Caco-2 (cell line): ENCODE measurements at regions not wholly inside any gene's neighbourhood (a gene's known extent, or its start where the extent isn't known, plus 50 kb on each side); places are given as distances from the start of the nearest gene placed in this dataset.

Experiments
- BruUV-seq: library from RNA; stranded (reverse); fragments of 400-500 nt; replicated peaks from 2 replicates; lab custom pipeline; 2021; lab: Mats Ljungman, UMichigan
- CTCF ChIA-PET: fragments of 300-600 bp; sonication (Branson Sonifier 250); formaldehyde crosslinking; loops from one replicate; lab custom pipeline; 2022; ENCODE audit warnings: antibody characterized with exemption; lab: Charles Lee
- POLR2A ChIA-PET: fragments of 300-600 bp; sonication (Branson Sonifier 250); formaldehyde crosslinking; loops from one replicate; lab custom pipeline; 2022; ENCODE audit warnings: antibody characterized with exemption; lab: Charles Lee
- DNase-seq, 2 experiments: peaks; one replicate each; pipeline versions ENCODE4 v3.0.0 to v3.0.0-alpha.2; 2020 to 2022
- H3K27me3 ChIP-seq: replicated peaks from 2 replicates; pipeline ENCODE4 v1.6.0; 2011; ENCODE audit warnings: low read length; ENCODE audit not compliant: control insufficient read depth, insufficient read depth
- H3K36me3 ChIP-seq: 2 replicates; pipeline ENCODE4 v1.5.1; 2011; ENCODE audit warnings: low read length; ENCODE audit not compliant: control insufficient read depth, insufficient read depth
- H3K4me1 ChIP-seq: fragments of 250-450 bp; sonication (Bioruptor Pico); 2 replicates; pipeline ENCODE4 v1.5.1; 2020; ENCODE audit warnings: mild to moderate bottlenecking
- H3K4me3 ChIP-seq: 2 replicates; pipeline ENCODE4 v1.5.1; 2011; ENCODE audit warnings: low read depth, mild to moderate bottlenecking, control low read depth, low read length
- H3K9me3 ChIP-seq: fragments of 250-450 bp; sonication (Bioruptor Pico); 2 replicates; pipeline ENCODE4 v1.5.1; 2020; ENCODE audit warnings: mild to moderate bottlenecking, moderate library complexity
- H3K27ac Mint-ChIP-seq: one replicate; pipeline ENCODE4 v1.8.0; 2022; ENCODE audit warnings: mixed read lengths; ENCODE audit not compliant: unreplicated experiment
- H3K27me3 Mint-ChIP-seq: one replicate; pipeline ENCODE4 v1.8.0; 2022; ENCODE audit warnings: mixed read lengths; ENCODE audit not compliant: insufficient read depth, unreplicated experiment
- H3K36me3 Mint-ChIP-seq: one replicate; pipeline ENCODE4 v1.8.0; 2022; ENCODE audit warnings: mild to moderate bottlenecking, mixed read lengths; ENCODE audit not compliant: insufficient read depth, unreplicated experiment
- H3K4me1 Mint-ChIP-seq: one replicate; pipeline ENCODE4 v1.8.0; 2022; ENCODE audit warnings: low read depth, mixed read lengths; ENCODE audit not compliant: unreplicated experiment
- H3K4me3 Mint-ChIP-seq: one replicate; pipeline ENCODE4 v1.8.0; 2022; ENCODE audit warnings: mild to moderate bottlenecking, moderate library complexity, mixed read lengths; ENCODE audit not compliant: unreplicated experiment
- H3K9me3 Mint-ChIP-seq: one replicate; pipeline ENCODE4 v1.8.0; 2022; ENCODE audit warnings: mixed read lengths; ENCODE audit not compliant: unreplicated experiment
- intact Hi-C: fragments of 100-400 bp; cut with micrococcal nuclease; formaldehyde crosslinking; loops from one replicate; pipeline ENCODE4 v1.10.0; 2022; ENCODE audit not compliant: unreplicated experiment
- TF ChIP-seq, protein P1 (sequence below), 2 experiments: fragments of 200-600 bp in 1 of 2; IDR thresholded peaks; 1 replicate in 1 of 2; 2 replicates in 1 of 2; pipeline versions ENCODE4 v1.5.1 to v1.8.0; 2011 to 2022; ENCODE audit warnings: antibody characterized with exemption in 1 of 2, control low read depth in 1 of 2, inconsistent platforms in 1 of 2, low read depth in 1 of 2, low read length in 1 of 2, mild to moderate bottlenecking in 1 of 2, moderate library complexity in 1 of 2; ENCODE audit not compliant: insufficient read depth in 1 of 2, severe bottlenecking in 1 of 2, unreplicated experiment in 1 of 2

DNA sequence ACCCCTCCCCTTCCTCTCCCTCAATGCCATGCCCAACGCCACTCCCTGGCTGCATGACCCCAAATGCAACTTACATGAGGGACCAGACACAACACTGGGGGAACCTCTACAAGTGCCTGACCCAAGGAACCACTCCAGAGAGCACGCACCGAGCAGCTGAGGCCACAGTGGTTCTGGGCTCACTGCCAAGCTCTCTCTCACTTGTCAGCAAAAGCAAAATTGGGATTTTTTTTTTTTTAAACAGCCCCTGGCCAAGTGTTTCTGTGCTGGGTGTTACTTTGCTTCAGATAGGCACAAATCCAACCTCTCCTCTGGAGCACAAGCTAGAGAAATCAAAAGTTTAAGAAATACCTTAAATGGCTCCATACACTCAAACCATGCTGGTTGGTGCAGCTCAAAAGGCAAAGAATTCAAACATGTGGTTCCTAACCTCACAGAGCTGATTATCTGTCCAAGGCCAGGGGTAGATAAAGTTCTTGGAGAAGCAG is 363.0 kb downstream of the SETD4 start:
- Histone ChIP-seq H3K4me3 (no peak overlapping the region), H3K27me3 (no peaks in the 10 kb centered on the region; the same call in 1 of the 2 replicates), H3K36me3 (no peaks in the 10 kb centered on the region), H3K9me3 (no peaks in the 10 kb centered on the region), H3K4me1 (no peaks in the 10 kb centered on the region)
- TF ChIP-seq, protein P1, sequence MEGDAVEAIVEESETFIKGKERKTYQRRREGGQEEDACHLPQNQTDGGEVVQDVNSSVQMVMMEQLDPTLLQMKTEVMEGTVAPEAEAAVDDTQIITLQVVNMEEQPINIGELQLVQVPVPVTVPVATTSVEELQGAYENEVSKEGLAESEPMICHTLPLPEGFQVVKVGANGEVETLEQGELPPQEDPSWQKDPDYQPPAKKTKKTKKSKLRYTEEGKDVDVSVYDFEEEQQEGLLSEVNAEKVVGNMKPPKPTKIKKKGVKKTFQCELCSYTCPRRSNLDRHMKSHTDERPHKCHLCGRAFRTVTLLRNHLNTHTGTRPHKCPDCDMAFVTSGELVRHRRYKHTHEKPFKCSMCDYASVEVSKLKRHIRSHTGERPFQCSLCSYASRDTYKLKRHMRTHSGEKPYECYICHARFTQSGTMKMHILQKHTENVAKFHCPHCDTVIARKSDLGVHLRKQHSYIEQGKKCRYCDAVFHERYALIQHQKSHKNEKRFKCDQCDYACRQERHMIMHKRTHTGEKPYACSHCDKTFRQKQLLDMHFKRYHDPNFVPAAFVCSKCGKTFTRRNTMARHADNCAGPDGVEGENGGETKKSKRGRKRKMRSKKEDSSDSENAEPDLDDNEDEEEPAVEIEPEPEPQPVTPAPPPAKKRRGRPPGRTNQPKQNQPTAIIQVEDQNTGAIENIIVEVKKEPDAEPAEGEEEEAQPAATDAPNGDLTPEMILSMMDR (IDR thresholded peaks at IDR 0.05; ENCODE audit: insufficient read depth in 1 of 2, low read depth in 1 of 2, low read length in 1 of 2, severe bottlenecking in 1 of 2, unreplicated experiment in 1 of 2) = no peak
- Mint-ChIP-seq H3K36me3 (no peaks in the 10 kb centered on the region), H3K9me3 (no peaks in the 10 kb centered on the region), H3K27ac (no peak overlapping the region), H3K27me3 (peaks cover 11% of the 10 kb centered on the region), H3K4me1 (no peaks in the 10 kb centered on the region), H3K4me3 (no peak overlapping the region)
- intact Hi-C loops = no loop called here
- ChIA-PET POLR2A (no interaction called here), CTCF (no interaction called here)
- no peak for DNase-seq
- BruUV-seq = no TSS peak

DNA sequence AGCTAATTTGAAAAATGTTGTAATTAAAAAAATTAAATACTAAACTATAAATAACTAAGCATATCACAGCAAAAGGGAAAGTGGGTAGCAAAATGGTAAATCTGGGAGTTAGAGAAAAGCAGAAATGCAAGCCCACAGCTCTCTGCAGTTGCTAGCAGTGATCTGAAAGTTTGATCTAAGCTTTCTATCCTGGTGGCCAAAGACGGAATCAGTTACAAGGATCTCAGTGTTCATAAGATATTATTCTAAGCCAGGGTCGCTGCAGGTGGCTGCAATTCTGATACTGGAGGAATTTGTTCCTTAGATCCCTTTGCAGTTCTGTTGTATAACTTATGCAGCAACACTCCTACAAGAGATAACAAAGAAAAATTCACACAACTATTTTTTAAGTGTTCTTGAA is 363.7 kb downstream of the SETD4 start:
- H3K4me1 Mint-ChIP-seq = no peaks in the 10 kb centered on the region

DNA sequence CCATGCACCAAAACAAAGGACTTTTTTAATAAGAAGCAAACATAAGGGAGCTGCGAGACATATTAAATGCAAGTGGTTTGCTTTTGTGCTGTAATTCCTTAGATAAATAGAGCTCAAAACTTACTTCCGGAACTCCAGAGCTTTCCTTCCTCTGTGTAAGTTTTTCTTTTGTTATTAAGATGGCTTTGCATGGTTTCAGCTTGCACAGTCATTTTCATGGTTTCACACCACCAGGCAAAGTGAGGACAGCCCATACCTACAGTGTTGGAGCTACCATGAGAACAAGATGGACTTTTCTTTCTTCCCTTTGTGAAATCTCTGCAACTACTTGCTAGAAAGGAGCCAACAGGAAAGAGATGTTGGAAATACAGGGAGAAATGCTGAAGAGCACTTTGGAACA is 368.0 kb downstream of the SETD4 start:
- TF ChIP-seq, protein P1 (IDR thresholded peaks at IDR 0.05; ENCODE audit: insufficient read depth in 1 of 2, low read depth in 1 of 2, low read length in 1 of 2, severe bottlenecking in 1 of 2, unreplicated experiment in 1 of 2) = no peak
- Mint-ChIP-seq H3K4me1 (no peaks in the 10 kb centered on the region), H3K4me3 (no peak overlapping the region), H3K9me3 (peaks cover 10% of the 10 kb centered on the region), H3K27ac (no peak overlapping the region), H3K27me3 (peaks cover 19% of the 10 kb centered on the region), H3K36me3 (no peaks in the 10 kb centered on the region)
- no peaks in the 10 kb centered on the region for H3K9me3 ChIP-seq
- CTCF ChIA-PET = no interaction called here
- no peaks in the 10 kb centered on the region for H3K36me3 ChIP-seq
- H3K4me1 ChIP-seq = no peaks in the 10 kb centered on the region
- intact Hi-C loops = no loop called here
- BruUV-seq = no TSS peak
- no peaks in the 10 kb centered on the region; the same call in 1 of the 2 replicates for H3K27me3 ChIP-seq
- no peak overlapping the region for H3K4me3 ChIP-seq
- DNase-seq = no peak
- POLR2A ChIA-PET = no interaction called here

More for the DNA sequence above, 363.7 kb downstream of the SETD4 start:
- no peaks in the 10 kb centered on the region; the same call in 1 of the 2 replicates for H3K27me3 ChIP-seq
- POLR2A ChIA-PET = no interaction called here
- no peaks in the 10 kb centered on the region for H3K9me3 ChIP-seq
- no peak for DNase-seq
- CTCF ChIA-PET = no interaction called here
- no peak overlapping the region for H3K27ac Mint-ChIP-seq
- no peaks in the 10 kb centered on the region for H3K4me1 ChIP-seq
- no TSS peak for BruUV-seq
- H3K9me3 Mint-ChIP-seq = peaks cover 7% of the 10 kb centered on the region
- no peak overlapping the region for H3K4me3 ChIP-seq
- no peaks in the 10 kb centered on the region for H3K36me3 ChIP-seq
- TF ChIP-seq, protein P1 (IDR thresholded peaks at IDR 0.05; ENCODE audit: insufficient read depth in 1 of 2, low read depth in 1 of 2, low read length in 1 of 2, severe bottlenecking in 1 of 2, unreplicated experiment in 1 of 2) = no peak
- H3K4me3 Mint-ChIP-seq = no peak overlapping the region
- H3K27me3 Mint-ChIP-seq = peaks cover 17% of the 10 kb centered on the region
- H3K36me3 Mint-ChIP-seq = no peaks in the 10 kb centered on the region
- intact Hi-C loops = no loop called here
